Nephron progenitor cell (in vitro differentiated cells): ENCODE measurements at regions not wholly inside any gene's neighbourhood (a gene's known extent, or its start where the extent isn't known, plus 50 kb on each side); places are given as distances from the start of the nearest gene placed in this dataset.

Source experiments
- DNase-seq: peaks from one replicate; pipeline ENCODE4 v3.0.0; 2021
- H3K27ac Mint-ChIP-seq: 2 replicates; pipeline ENCODE4 v1.8.0; 2021; ENCODE audit warnings: mild to moderate bottlenecking, moderate library complexity, mixed read lengths
- H3K27me3 Mint-ChIP-seq: 2 replicates; pipeline ENCODE4 v1.8.0; 2021; ENCODE audit warnings: mild to moderate bottlenecking, low read depth, mixed read lengths; ENCODE audit not compliant: poor library complexity
- H3K36me3 Mint-ChIP-seq: 2 replicates; pipeline ENCODE4 v1.8.0; 2021; ENCODE audit warnings: low read depth, mixed read lengths
- H3K4me1 Mint-ChIP-seq: 2 replicates; pipeline ENCODE4 v1.8.0; 2021; ENCODE audit warnings: mixed read lengths
- H3K4me3 Mint-ChIP-seq: 2 replicates; pipeline ENCODE4 v1.8.0; 2021; ENCODE audit warnings: mild to moderate bottlenecking, moderate library complexity, mixed read lengths
- H3K9me3 Mint-ChIP-seq: 2 replicates; pipeline ENCODE4 v1.8.0; 2021; ENCODE audit warnings: mild to moderate bottlenecking, moderate library complexity, mixed read lengths
- CTCF ChIP-seq: fragments of 200-600 bp; sonication (generic); IDR thresholded peaks from 2 replicates; pipeline ENCODE4 v1.5.0; 2021; ENCODE audit warnings: antibody characterized with exemption

DNA sequence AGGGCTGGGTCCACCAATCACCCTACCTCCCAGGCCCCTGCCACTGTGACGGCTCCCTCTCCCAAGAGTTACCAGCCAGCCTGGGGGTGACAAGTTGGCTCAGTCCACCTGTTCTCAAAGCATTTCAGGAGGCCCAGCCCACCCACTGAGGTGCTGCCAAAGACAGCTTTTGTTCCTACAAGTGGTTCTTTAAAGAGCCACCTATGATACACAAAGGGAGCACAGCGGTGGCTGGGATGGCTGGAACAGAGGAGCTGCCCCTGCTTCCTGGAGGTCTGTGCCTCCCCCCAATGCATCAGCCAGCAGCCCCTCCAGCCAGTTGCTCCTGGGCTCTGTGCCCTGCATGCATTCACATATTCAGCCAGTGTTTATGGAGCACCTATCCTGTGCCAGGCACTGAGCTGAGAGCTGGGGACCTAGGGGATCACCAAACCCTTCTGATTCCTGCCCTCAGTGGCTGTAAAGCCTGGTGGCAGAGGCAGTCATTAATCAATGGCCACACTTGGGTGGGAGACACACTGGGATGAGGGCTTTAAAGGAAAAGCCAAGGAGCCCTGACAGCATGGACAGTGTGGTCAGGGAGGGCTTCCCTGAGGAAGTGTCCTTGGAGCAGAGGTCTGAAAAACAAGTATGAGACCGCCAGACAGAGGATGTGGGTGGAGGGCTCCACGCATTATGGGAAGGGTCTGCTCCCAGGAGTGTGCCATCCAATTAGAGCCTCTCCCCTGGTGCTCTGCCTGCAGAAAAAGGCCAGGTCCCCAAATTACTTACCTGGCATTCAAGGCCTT lies 107.1 kb upstream of the LINGO1 start:
- Mint-ChIP-seq H3K36me3 (no peaks in the 10 kb centered on the region), H3K27ac (no peak overlapping the region), H3K27me3 (peaks cover 51% of the 10 kb centered on the region), H3K4me3 (no peak overlapping the region), H3K4me1 (peaks cover 21% of the 10 kb centered on the region), H3K9me3 (no peaks in the 10 kb centered on the region)
- no peak for TF ChIP-seq CTCF
- DNase-seq, result no peak

GRCh38 chr15:77738441-77739302 lies 106.0 kb upstream of the LINGO1 start:
- H3K27ac Mint-ChIP-seq, result no peak overlapping the region
- peaks cover 49% of the 10 kb centered on the region for H3K27me3 Mint-ChIP-seq
- TF ChIP-seq CTCF, result no peak
- H3K4me1 Mint-ChIP-seq, result peaks cover 25% of the 10 kb centered on the region
- H3K36me3 Mint-ChIP-seq, result no peaks in the 10 kb centered on the region
- no peak overlapping the region for H3K4me3 Mint-ChIP-seq
- DNase-seq, result no peak
- H3K9me3 Mint-ChIP-seq, result no peaks in the 10 kb centered on the region

DNA sequence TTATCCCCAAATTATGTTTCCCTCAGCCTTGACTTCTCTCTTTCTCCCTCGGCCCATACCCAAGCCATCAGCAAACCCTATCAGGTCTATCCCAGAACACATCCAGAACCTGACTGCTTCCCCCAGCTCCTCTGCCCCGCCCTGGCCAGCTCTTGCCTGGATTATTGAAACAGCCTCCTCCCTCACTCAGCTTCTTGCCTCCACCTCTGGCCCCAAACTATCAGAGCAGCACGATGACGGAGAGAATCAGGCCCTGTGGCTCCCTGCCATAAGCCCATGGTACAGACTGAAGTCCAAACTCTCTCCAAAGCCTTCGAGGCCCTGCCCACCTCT lies 105.3 kb upstream of the LINGO1 start:
- no peak for TF ChIP-seq CTCF
- Mint-ChIP-seq H3K27ac (no peak overlapping the region), H3K27me3 (peaks cover 49% of the 10 kb centered on the region), H3K36me3 (no peaks in the 10 kb centered on the region), H3K4me1 (peaks cover 32% of the 10 kb centered on the region), H3K4me3 (no peak overlapping the region), H3K9me3 (no peaks in the 10 kb centered on the region)
- DNase-seq, result no peak

DNA sequence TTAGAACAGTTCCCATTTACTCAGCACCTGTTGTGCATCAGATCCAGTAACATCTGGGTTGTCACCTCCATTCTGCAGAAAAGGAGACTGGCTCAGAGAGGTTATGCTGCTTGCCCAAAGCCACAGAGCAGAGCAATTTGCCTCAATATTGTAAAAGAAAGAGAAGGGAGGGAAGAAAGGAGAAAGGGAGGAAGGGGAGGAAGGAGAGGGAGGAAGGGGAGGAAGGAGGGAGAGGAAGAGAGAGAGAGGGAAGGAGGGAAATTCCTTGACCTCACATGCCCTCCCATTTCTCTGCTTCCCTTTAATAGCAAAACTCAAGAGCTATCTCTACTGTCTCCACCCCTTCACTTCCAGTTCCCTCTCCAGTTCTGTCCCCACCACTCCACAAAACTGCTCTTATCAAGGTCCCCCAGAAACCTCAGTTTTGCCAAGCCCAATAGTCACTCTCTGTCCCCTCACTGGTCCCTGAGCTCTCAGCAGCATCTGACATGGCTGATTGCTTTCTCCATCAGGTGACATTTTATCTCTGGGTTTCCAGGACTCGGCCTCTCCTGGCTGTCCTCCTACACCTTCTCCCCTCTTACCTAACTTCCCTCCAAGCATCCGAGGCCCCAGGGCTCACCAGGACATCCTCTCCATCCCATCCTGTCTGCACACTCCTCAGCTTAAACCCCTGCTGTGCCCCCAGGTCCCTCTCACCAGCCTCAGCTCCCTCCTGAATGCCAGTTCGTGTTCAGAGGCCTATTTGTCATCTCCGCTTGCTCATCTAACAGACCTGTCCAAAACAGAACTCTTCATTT lies 104.7 kb upstream of the LINGO1 start:
- Mint-ChIP-seq H3K4me1 (peaks cover 38% of the 10 kb centered on the region), H3K27me3 (peaks cover 54% of the 10 kb centered on the region), H3K36me3 (no peaks in the 10 kb centered on the region), H3K27ac (no peak overlapping the region), H3K9me3 (no peaks in the 10 kb centered on the region), H3K4me3 (no peak overlapping the region)
- no peak for TF ChIP-seq CTCF
- no peak for DNase-seq

GRCh38 chr15:77734306-77734705 lies 101.6 kb upstream of the LINGO1 start:
- Mint-ChIP-seq H3K4me1 (peaks cover 47% of the 10 kb centered on the region), H3K36me3 (no peaks in the 10 kb centered on the region), H3K4me3 (no peak overlapping the region), H3K27me3 (peaks cover 52% of the 10 kb centered on the region), H3K9me3 (no peaks in the 10 kb centered on the region), H3K27ac (no peak overlapping the region)
- no peak for TF ChIP-seq CTCF
- no peak for DNase-seq
